Stimulated activated CD4-positive, alpha-beta T cell treated with anti-CD3 and anti-CD28 coated beads, Interleukin-12 subunit alpha, Interleukin-12 subunit beta, amount 100 ng/mL, for 4 hours (primary cell): ENCODE measurements at regions not wholly inside any gene's neighbourhood (a gene's known extent, or its start where the extent isn't known, plus 50 kb on each side); places are given as distances from the start of the nearest gene placed in this dataset.

Experiments used
- DNase-seq: peaks from one replicate; pipeline ENCODE4 v3.0.0-alpha.2; 2020

DNA sequence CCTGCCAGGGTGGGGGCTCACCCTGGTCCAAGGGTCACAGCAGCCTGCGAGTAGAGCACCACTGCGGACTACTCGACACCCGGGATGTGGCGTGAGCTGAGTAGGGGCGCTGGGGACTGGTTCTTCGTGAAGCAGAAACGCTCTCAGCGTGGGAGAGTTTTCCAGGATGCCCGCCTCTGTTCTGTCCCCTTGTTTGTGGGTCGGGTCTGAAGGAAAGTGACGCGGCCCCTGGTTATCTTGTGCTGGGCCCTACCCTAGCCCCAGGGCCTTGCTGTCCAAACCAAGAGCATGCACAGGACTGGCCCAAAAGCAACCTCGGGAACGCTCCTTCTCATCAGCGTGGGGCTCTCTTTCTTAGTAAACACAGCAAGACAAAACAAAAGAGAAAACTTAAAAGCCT is 303.3 kb downstream of the IRF8 start:
- no peak for DNase-seq

DNA sequence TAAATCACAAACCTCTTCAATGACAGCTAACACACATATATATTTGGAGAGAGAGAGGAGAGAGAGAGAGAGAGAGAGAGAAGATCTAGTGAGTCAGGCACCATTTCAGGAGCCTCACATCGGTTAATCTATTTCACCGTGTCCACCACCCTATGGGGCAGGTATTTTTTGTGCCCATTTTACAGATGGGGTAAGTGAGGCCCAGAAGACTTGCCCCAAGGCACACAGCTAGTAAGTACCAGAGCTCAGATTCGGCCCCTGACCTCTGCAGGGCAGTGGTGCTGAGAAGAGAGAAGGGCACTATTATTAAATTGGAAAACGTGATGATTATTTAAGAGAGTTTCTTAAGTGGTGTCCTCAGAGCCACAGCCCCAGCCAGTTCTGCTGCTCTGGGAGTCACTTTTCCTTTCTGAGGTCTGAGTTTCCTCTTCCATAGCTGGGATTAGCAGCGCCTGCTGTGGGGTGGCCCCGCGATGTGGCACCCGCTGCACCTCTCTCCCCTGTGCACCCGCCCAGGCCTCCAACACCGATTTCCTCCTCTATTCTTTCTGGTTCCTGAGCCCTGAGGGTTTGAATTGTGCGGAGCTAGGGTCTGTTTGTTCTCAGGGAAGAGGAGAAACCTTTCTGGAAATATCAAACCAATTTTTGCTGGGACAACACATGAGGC is 303.9 kb downstream of the IRF8 start:
- no peak for DNase-seq

DNA sequence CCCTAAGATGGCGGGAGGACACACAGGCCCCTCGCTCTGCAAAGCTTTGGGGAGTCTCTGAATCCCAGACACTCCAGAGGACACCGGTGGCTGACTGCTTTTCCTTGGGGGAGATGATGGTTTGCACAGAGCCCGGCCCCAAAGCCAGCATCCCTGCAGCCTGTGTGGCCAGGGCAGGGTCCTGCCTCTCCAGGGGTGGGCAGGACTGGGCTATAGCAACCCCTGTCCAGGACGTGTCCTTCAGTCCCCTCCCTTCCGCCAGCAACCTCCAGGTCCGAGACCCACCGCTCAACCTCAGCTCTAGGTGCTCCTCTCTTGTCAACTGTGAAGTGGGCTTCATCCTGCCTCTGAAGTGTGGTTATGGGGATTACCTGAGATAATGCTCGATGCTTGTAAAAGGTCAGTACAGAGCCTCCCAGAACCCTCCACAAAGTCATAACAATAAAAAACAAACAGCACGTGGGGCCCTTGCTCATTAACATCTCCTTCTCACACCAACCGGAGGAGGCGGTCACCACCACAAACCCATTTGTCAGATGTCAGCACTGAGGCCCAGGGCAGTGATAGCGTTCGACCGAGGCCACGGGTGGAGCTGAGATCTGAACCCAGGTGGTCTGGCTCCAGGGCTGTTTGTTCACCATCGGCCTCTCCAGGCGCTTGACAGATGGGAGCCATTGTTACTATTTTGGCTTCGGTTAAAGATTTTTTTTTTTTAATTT is 304.8 kb downstream of the IRF8 start:
- no peak for DNase-seq

DNA sequence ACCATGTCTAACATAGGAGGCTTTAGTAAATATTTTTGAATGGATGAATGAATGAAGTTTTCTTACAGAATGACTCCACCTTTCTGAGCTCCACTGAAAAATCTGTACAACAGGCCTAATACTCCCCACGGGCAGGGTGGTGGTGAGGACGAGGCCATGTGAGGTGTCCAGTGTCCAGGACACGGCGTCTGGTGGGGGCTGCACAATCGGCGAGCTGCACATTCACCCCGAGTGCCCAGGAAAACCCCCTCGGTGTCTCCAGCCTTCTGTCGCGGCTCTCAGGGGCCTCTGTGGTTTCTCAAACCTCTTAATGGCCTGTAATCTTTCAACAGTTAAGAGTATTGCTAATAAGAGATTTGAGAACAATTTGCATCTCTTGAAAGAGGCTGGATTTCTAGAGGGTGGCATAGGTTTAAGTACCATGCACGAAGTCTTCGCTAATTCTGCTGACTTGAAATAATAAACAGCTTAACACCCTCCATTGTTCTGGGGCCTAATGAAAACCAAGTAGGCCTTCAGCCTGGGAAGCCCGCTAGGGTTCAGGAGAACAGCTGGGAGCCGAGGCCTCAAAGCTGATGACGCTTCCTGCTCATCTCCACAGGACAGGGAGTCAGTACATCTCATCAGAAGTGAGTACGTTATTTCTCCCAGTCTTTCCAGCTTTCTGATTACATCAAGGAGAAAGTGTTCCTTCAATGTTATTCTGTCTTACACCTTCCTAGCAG is 304.6 kb upstream of the FOXF1 start:
- no peak for DNase-seq

DNA sequence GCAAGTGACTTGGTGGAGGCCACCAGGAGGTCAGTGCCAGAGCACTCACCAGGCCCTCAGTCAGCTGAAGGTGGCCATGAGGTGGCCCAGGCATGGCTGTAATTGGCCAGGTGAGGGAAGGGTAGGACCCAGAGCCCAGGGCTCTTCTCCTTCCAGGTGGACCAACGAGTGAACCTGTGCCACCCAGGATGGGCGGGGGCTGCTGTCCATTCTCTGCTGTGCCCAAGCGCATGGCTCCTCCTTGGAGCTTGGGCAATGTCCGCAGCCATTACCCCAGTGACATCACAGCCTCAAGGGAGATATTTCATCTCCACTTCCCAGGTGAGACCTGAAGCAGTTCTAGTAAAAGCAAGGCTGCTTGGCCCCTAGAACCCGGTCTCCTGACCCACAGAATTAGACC is 303.0 kb upstream of the FOXF1 start:
- DNase-seq, result no peak

DNA sequence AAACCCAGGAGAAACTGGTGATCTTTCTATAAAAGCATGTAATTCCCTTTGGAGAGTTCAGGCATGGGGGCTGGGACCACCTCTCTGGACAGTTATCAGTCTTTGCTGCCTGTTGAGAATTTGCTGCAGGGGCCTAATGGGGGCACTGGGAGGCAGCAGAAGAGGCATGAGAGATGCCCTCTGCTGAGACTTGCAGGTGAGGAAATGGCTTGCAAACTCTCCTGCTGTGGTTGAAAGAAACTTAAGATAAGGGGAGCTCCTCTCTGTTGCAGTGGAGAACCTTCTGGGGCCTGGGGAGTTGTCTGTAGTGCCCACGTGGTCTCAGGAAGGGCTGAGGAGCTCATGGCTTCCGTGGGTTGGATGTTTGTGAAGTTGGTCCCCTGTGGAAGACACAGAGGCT is 301.1 kb upstream of the FOXF1 start:
- no peak for DNase-seq

DNA sequence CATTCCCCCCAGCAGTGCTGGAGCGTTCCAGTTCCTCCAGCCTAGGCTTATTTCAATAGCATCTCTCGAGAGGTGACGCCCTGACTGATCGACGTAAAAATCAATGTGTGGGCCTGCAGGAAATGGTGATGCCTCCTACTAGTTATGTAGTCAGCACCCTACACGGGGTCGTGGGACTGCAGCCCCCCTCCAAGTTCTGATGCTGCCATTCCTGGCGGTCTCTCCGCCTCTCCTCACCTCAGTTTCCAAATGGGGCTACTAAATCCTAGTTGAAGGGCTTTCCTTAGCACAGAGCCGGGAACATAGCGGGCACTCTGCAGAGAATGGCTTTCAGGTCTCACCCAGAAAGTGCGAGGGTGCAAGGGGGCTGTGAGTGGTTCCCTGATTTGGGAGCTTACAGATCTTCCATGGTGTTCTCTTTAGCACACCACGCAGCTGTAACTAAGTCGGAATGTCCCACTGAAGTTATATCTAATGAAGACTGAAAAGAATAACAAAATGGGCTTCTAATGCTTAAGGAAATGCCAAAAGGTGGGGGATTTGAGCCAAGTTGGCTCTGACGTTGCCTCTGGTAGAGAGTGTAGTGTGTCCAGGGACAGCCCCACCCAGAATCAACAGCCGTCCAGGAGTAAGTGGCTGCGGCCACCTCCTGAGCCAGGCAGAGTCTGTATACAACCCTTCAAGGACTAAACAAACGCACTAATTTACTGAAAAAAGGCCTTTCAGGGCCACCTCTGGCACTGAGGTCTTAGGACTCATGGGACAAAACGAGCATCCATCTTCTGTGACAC is 299.7 kb upstream of the FOXF1 start:
- no peak for DNase-seq

DNA sequence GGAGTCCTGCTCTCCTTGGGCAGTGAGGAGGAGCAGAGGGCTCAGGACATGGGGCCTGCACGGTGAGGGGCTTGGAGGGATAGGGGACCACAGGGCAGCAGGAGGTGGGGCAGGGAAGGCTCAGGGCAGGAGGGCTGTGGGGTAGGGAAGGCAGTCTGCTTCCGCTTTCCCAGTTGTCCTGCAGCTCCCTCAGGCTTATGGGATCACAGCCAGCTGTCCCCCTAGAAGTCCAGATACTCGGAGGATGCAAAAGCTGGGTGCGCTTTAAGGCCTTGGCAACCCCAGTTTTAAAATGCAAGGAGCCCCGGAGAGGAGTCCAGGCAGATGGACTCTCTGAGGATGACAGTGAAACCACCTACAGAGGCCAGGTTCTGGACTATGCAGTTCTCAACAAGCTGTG is 299.1 kb upstream of the FOXF1 start:
- DNase-seq, result no peak

DNA sequence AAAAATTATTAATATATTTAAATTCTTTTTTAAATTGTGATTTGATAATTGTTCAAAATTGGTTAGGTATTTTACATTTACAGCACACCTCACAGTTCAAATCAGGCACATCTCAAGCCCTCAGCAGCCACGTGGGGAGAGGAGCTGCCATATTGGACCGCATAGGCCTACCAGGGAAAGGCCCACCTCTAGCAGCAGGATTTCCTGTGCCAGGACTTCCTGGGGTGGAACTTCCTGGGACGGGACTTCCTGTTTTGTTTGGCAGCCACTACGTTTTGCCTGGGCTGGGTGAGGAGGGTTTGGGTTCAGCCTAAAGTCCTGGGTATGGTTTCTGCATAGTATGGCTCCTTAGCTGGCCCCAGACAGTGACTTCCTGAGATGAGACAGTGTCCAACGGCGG is 298.5 kb upstream of the FOXF1 start:
- no peak for DNase-seq

DNA sequence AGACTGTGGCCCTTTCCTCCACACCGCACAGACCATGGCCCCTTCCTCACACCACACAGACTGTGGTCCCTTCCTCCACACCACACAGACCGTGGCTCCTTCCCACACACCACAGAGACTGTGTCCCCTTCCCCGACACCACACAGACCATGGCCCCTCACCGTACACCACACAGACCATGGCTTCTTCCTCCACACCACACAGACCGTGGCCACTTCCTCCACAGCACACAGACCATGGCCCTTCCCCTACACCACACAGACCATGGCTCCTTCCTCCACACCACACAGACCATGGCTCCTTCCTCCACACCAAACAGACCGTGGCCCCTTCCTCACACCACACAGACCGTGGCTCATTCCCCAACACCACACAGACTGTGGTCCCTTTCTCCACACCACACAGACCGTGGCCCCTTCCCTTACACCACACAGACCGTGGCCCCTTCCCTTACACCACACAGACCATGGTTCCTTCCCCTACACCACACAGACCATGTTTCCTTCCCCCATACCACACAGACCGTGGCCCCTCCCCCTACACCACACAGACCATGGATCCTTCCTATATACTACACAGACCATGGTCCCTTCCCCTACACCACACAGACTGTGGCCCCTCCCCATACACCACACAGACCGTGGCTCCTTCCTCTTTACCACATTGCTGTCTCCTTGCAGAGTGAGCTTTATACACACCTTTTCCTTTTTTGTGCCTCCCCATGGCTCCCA is 297.5 kb upstream of the FOXF1 start:
- DNase-seq, result no peak

DNA sequence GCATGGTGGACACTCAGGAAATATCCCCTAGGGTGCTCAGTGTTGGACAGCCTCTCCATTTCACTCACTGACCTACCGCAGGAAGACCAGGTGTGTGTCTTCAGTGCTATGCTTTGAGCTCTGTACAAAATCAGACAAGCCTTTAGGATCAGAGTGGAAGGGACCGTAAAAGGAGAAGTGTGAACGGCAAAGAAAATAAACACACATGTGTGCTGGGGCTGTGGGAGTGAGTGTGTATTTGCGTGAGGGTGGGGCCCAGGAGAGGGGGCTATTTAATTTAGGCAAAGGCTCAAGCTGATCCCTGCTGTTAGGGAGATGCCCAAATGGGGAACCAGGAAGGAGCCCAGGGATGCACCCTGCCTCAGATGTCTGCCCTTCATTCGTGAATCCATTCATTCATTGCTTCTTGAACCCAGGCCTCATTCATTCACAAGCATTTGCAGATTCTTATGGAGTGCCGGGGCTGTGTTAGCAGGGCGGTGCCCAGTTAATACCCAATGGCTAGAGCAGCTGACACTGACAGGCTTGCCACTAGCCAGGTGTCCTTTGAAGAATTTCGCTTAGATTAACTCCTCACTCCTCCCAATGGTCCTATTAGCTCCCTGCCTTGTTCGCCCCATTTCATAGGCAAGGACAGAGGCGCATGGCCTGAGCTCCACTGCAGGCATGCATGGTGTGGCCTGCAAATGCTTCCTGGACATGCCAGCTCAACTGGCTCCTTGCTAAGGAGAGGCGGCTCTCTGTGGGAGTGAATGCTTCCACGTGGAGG is 296.7 kb upstream of the FOXF1 start:
- no peak for DNase-seq

DNA sequence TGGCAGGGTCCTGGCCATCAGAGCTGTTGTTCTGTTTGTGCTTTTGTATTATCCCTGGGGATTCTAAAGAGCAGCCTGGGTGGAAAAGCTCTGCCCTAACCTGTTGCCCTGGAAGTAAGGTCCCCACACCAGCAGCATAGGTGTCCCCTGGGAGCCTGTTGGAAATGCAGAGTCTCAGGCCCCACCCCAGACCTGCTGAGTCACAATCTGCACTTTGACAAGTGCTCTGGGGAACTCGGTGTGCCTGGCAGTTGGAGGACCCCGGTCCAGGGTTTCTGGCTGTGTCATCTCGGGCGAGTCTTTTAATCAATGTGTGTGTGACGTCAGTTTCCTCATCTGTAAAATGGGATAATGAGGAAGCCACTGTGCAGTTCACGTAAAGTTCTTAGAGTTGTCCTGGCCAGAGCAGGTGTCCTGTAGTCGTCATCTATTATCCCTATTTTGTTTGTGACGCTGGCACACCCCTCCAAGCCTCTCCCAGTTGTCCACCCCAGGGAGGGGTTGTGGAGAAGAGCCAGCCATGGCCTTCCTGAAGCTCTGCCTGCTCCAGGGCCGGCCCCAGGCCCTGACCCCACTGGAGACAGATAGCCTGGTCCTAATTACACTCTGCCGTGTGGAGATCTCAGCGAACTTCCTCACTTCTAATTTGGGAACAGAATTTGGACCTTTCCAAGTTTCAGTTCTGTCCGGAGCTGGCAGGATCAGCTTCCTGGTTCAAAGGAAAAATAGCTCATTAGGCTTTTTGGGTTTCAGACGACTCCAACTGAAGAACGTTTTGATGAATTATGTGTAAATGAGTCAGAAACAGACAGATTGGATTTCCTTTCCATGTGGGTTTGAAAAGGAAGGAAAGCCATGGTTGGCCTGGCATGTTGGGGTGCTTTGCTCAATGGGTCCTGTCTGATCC is 295.7 kb upstream of the FOXF1 start:
- no peak for DNase-seq

DNA sequence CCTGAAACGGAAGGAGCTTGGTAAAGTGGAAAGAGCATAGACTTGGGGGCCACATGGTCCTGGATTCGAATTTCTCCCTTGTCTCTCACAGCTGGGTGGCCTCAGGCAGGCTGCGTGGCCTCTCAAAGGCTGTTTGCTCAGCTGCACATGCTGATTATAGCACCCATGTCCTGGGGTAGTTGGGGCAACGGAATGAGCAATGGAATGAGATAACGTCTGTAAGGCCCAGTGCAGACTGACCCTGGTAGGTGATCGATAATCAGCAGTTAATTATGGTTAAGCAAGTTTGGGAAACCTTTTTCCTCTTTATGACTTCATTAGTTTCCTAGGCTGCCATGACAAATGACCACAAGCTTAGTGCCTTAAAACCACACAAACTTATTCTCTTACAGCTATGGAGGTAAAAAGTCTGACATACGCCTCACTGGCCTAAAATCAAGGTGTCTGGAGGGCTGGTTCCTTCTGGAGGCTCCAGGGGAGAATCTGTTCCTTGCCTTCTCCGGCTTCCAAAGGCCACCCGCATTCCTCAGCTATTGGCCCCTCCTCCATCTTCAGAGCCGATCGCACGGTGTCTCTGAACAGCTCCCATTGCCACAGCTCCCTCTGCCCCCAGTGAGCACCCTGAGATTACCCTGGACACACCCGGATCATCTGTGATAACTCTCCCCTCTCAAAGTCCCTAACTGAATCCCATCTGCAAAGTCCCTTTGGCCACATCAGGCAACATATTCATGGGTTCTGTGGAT is 294.9 kb upstream of the FOXF1 start:
- DNase-seq, result no peak

DNA sequence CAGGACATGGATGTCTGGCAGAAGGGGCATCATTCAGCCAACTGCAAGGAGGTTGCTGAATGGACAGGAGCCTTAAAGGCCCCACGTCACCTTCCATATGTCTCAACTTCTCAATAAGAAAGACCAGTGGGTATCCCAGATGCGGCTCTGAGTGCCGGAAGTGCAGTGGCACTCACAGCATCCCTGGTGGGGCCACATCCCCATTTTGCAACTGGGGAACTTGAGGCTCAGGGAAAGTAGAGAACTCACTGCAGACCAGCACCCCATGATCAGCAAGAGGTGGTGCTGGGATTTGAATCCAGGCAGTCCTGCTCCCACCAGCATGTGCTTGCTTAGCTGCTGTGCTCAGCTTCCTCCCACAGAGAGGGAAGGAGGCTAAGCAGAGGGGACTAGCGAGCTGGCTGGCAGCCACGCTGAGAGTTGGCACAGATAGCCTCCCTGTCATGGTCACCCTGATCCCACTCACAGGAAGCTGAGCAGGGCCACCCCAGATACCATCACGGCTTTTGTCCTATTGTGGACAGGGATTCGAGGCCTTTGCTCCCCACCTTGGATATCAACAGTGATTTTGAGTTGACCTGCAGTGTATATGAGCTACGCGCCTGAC is 294.2 kb upstream of the FOXF1 start:
- DNase-seq, result no peak

DNA sequence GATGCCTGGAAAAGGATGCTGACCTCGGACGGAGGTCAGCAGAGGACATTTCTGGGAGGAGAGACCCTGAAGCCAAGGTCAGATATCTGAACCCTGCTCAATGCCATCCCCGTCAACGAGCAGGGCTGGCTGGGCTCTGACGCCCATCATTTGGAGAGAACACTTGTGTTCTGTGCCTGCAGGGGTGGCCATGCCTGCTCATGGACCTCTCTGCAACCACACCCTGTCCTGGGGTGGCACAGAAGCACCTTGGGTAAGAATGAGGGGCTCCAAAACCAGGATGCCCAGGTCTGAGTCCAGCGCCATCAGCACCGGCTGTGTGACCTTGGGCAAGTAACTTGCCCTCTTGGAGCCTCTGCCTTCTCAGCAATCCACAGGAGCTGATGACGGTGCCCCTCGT is 293.7 kb upstream of the FOXF1 start:
- no peak for DNase-seq

DNA sequence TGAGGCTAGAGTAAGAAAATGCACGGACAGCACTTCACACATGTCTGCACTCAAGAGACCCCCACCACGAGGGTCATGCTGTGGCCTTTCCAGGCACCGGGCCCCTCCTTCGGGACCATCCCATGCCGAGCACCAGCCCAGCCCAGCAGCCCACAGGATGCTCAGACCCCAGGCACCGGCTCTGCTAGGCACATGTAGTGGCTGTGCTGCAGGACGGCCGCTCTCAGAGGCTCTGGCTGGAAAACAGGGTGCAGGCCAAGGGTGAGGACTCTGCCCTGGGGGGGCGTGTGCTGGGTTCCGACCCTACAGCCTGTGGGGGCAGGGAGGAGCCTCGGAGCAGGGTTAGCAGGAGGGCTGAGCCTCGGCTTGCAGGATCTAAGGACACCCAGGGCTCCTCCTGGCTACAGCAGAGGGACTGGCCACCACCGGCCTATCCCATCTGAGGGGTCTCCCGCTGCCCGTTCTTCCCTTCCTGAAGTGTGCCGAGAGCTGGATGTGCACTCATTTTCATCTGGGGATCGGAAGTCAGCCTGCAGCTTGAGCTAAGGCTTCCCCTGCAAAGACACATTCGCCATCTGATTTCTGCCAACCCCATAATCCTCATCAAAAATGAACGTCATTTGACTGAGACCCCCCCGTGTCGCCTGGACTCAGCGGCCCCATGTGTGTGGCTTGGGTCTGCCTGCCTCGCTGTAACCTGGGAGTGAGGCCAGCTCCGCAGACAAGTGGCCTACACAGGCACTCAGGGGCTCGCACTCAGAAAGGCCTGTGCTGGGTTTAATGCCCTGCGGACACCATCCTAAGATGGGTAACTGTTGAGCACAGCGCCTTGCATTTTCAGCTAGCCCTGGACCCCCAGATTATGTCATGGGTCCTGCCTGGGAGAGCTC is 293.1 kb upstream of the FOXF1 start:
- no peak for DNase-seq

DNA sequence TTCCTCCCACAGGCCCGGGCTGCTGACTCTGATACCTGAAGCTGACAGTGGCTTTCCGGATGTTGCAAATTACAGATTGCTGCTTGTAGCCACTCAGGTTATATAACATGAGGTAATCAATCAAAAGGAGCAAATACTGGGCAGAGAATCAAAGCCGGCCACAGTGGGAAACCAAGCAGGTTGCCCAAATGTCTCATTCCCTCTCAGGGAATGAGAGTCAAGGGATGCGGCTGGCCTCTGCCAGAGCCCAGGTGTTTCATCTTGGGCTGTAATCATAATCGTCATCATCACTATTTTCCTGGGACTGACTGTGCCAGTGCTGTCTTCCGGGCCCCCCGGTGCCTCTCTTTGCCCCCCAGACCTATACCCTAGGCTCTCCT is 292.4 kb upstream of the FOXF1 start:
- no peak for DNase-seq

DNA sequence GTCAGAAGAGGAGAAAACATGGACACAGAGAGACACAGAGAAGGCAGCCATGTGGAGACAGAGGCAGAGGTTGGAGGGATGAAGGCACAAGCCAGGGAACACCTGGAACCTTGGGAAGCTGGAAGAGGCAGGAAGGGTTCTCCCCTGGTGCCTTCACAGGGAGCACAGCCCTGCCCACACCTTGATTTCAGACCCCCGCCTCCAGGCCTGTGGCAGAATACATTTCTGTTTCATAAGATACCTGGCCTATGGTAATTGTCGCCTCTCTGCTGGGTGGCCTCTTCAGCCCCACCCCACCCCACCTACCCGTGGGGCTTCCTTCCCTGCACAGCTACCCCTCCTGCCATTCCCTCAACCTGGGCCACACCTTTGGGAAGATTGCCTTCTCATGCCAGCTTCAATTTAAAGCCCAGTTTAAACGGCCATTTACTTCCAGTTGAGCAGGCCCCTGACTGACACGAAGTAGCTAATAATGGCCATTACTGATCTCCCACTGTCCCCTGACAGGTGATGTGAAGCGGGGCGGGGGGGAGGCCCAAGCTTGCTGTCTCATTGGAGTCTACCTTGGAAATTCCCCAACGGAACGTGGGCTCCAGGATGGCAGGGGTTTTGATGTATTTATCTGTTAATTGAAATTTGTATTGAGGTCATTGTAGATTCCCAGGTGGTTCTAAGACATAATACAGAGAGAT is 291.7 kb upstream of the FOXF1 start:
- no peak for DNase-seq
